ENCODE measurements at regions not wholly inside any gene's neighbourhood (a gene's known extent, or its start where the extent isn't known, plus 50 kb on each side); places are given as distances from the start of the nearest gene placed in this dataset.

- no peak for TF ChIP-seq CTCF (IDR thresholded peaks at IDR 0.05)
- no peak for TF ChIP-seq POLR2A (IDR thresholded peaks at IDR 0.05)
These were observed 65.5 kb downstream of the PLK2 start for GRCh38 chr5:58394339-58394738.
